ENCODE measurements at regions not wholly inside any gene's neighbourhood (a gene's known extent, or its start where the extent isn't known, plus 50 kb on each side); places are given as distances from the start of the nearest gene placed in this dataset.
"Not testable (repeated sequence)": the region's sequence is repeated elsewhere in the genome, so short reads cannot be mapped to it uniquely, and the experiment has no call there.

DNA sequence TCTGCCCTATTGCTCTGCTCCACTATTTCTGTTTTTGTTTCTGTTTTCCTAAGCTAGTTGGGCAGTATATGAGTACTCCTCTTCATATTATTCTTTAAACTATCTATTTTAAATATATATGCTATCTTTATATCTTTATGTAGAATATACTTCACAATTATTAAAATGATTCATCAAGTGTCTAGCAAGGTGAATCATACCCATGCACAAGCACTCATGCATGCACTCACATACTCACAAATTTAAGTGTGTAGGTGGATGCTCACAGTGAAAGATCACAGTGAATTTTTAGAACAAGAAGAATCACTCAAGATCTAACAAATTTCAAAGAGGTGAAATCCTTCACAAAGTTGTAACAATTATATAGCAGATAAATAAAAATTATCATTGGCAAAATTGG lies 435.6 kb upstream of the SLITRK5 start:
- FAIRE-seq = no peak

DNA sequence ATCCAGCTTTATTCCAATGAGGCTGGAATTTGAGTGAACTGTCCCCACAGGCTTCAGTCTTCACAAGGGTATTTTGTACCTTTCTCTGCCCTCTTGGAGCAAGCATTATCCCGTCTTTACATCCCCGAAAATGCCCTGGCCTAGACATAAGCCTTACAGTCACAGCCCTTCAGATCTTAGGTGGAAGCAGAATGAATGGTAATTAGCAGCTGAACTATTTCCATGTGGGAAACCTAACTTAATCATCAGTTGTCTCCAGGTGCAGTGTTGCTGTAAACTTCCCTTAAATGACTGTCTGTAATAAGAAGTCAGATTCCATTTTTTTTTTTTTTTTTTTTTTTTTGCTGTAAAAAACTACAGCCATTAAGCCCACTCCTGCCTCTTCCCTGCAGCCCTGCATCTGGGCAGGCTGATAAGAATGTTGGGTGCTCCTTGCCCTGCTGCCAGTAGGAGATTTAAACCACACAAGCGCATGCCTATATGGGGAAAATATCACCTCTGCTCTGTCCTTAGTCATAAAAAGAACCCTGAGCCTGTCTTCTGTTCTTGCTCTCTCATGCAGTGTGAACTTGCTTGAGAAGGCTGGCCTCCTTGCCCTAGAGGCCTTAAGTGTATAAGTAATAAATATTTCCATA lies 426.8 kb upstream of the SLITRK5 start:
- FAIRE-seq = no peak

DNA sequence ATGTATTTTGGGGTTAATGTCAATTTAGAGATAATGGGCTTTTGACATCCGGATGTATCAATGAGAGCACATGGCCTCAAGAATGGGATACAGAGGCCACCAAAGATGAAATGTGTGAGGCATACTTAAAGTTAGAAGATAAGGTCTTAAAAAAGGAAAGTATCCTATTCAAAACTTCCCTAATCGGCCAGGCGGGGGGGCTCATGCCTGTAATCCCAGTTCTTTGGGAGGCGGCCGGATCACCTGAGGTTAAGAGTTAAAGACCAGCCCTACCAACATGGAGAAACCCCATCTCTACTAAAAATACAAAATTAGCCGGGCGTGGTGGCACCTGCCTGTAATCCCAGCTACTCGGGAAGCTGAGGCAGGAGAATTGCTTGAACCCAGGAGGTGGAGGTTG lies 421.3 kb upstream of the SLITRK5 start:
- FAIRE-seq = not testable (repeated sequence)

DNA sequence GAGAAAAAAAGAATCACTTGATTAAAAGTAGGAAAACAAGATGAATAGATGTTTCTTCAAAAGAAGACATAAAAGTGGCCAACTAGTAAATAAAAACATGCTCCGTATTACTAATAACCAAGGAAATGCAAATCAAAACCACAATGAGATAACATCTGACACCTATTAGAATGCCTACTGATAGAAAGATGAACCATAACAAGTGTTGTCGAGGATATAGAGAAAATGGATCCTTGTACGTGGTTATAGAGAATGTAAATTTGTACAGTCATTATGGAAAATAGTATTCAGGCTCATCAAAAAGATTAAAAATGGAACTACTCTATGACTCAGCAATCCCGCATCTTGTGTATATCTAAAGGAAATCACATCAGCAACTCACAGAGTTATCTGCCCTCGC lies 415.8 kb upstream of the SLITRK5 start:
- no peak for FAIRE-seq

DNA sequence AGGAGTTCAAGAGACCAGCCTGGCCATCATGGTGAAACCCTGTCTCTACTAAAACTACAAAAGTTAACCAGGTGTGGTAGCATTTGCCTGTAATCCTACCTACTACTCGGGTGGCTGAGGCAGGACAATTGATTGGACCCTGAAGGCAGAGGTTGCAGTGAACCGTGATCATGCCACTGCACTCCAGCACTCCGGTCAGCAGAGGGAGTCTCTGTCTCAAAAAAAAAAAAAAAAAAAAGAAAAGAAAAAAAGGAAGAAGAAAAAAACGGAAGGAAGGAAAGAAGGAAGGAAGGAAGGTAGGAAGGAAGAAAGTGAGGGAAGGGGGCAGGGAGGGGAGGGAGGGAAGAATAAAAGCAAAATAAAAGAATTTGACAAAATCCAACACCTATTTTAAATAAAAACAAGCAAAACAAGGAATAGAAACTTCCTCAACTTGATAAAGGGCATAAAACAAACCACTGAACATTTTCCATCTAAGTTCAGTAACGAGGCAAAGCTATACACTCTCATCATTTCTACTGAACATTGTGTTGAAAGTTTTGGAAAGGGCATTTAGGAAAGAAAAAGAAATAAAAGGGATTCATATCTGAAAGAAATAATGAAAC lies 411.6 kb upstream of the SLITRK5 start:
- no peak for FAIRE-seq

DNA sequence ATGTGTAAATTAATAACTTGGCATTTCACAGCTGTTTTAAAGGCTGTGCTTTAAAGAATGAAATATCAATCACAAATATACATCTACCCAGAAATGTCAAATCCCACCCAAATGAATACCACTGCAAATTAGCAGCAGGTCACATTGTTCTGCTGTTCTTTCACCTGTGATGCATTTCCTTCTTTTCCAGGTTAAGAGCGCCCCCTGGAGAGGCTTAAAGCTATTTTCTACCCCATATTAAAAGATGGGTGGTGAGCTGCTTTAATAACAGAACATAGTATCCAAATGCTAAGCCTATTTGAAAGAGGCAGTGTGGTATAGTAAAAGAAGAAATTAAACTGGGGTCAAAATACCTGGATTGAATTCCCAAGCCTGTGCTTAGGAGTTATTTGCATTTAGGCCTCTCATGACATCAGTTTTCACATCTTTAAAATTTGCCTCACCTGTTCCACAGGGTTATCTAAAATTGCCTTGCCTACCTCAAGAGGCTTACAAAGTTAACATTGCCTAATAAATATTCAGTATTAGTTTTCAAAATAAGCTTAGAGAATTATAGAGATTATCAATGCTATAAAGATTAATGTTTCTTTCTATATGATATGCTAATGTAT lies 396.9 kb upstream of the SLITRK5 start:
- no peak for FAIRE-seq

DNA sequence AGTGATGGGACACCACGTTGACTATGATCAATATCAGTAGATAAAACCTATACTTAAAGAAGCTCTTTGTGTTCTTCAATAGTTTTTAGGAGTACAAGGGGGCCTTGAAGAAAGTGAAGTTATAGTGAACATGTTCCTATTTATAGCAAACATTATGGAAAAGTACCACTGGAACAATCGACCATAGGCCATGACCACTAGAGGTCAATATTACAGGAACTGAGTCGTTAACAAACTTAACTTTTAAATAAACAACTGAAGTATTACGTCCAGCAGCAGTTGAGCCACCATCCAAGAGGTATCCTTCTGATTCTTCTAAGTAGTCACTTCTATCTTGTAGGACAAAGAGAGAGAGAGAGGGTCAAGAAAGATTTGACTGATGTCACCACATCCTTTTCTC lies 391.0 kb upstream of the SLITRK5 start:
- no peak for FAIRE-seq

DNA sequence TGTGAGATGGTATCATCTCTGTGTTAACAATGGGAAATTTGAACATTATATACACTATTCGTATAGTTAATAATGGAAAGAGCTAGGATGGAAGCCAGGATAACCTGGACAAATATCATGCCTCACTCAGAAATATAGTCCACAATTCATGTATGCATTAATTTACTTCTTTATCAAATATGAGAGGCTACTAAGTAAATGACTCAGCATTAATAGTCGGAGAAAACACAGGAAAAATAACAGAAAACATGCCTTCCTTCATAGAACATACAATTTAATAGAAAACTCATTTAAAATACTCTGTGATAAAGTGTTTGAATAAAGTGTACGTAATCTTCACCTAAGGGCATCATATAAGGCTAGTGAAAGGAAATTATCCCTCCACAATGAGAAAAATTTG lies 383.4 kb upstream of the SLITRK5 start:
- no peak for FAIRE-seq

DNA sequence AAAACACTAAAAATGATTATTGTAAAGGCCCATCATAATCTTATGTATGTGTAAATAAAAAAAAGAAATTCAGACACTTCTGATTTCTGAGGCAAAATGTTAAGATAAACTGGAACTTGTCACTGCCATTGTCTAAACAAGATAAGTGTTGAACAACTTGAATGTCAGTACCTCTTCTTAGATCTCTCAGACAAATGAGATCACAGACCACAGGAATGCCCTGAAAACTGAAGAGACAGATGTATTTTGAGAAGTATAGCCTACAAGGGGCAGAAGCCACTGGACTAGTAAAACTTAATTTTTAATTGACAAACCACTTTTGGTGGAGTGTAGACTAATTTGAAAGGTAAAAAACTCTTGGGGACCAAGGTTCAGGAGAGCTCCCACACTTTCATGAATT lies 375.5 kb upstream of the SLITRK5 start:
- no peak for FAIRE-seq

DNA sequence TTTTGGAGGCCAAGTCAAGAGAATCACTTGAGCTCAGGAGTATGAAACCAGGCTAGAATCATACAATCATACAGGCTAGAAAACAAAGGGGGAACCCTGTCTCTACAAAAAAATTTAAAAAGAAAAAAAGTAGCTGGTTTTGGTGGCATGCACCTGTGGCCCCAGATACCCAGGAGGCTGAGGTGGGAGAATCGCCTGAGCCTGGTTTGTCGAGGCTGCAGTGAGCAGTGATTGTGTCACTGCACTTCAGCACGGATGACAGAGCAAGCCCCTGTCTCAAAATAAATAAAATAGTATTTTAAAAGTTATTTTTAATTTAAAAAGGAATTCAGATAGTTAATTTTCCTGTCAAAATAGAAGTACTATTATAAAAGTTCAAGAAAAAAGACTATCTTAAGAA lies 369.1 kb upstream of the SLITRK5 start:
- no peak for FAIRE-seq

DNA sequence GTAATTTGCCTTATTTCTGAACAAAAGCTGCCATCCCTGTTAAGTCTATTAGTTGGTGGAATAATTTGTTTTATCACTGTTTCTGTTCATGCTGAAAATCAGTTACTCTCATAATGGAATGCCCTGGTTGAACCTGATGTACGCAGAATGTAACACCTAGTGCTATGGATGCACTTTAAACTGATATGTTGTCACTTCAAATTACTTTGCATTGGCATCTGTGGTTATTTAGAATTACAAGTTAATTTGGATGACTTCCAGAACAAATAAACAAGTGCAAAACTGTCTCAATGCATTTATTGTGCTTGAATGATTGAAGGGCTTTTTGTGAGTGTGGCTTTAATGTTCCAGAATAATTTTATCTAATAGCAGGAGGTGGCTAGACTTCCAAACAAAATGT lies 368.2 kb upstream of the SLITRK5 start:
- FAIRE-seq = no peak

DNA sequence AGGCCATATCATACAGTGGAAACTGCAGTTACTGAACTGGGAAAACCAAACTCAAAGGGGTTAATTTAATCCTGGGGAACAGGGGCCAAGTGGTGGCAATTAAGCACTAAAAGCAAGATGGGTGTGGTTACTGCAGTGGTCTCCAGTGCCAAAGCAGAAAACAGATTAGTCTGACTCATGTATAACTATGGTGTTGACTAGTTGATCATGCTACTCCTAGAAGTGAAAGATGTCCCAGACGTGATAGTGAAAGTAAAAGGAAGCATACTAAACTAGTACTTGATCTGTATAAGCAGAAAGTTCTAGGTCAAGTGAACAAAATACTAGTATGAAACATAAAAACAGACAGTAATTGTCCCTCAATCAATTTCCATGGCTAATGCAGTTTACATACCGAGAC lies 360.0 kb upstream of the SLITRK5 start:
- no peak for FAIRE-seq

DNA sequence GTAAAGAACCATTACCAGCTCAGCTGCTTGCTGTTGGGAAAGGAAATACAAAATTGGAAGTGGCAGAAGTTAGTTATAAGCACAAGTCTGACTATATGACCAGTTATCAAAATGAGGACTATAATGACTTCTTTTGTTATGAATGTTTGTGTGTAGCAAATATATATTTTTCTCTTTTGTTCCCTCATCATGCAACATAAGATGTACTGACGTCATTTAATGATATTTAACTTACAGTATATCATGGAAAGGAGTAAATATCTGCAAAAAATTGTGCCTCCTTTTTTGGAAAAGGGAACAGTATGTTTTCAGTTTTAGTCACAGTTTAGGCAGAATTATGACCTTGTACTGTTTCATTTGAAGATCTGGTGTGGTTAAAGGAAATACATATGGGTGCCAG lies 356.3 kb upstream of the SLITRK5 start:
- no peak for FAIRE-seq

DNA sequence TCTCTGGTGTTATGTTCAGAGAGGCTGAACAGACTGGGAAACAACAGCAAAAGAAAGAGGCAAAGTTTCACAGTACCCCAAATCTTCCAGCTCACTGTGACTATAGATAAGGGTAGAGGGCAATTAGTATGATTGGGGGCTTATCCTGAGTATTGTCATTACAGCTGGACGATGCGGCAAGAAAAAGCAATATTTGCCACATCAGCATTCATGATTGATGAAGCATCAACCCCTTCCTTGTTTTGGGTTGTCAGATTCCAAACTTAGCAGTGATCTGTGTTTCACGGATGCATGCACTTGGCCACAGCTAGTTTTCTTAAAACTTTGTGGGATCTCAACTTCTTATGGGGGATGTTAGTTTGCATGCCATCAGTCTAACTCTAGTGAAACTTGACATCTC lies 348.8 kb upstream of the SLITRK5 start:
- no peak for FAIRE-seq

DNA sequence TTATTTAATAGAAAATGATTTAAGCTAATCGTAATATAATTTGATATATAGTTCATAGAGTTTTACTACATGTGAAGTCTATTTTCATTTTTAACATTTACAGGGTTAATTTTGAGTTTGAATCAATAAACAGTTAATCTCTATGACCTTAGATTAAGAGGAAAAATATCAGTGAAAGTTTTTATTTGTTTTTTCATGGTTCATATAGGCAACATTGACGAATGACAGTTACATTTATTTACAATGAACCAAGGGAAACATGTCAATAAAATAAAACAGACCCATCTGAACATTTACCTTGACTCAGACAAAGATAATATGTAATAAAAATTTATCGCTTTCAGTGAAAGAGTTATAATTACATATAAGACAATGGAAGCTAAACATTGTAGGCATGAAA lies 346.6 kb upstream of the SLITRK5 start:
- no peak for FAIRE-seq

DNA sequence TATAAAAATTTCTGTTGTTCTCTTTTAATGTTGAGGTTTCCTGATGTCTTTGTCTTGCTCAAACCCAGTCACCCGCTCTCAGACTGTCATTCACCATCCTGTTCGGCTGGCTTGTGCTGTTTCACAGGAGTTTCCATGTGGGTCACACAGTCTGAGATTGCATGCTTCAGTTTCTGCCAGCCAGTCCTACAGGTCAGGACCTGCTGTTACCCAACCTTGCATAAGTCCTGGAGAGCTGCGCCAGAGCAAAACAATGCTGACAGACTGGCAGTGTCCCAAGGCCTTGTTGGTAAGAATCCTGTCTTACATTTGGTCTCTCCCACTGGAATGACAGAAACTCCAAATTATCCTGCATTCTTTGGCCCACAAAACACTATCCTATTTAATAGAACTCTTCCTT lies 340.0 kb upstream of the SLITRK5 start:
- FAIRE-seq = no peak

DNA sequence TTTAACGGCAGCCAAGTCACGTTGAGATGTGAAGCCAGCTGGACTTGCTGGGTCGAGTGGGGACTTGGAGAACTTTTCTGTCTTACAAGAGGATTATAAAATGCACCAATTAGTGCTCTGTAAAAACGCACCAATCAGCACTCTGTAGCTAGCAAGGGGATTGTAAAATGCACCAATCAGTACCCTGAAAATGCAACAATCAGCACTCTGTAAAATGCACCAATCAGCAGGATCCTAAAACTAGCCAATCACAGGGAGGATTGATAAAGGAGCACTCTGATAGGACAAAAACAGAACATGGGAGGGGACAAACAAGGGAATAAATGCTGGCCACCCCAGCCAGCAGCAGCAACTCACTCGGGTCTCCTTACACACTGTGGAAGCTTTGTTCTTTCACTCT lies 337.6 kb upstream of the SLITRK5 start:
- no peak for FAIRE-seq

DNA sequence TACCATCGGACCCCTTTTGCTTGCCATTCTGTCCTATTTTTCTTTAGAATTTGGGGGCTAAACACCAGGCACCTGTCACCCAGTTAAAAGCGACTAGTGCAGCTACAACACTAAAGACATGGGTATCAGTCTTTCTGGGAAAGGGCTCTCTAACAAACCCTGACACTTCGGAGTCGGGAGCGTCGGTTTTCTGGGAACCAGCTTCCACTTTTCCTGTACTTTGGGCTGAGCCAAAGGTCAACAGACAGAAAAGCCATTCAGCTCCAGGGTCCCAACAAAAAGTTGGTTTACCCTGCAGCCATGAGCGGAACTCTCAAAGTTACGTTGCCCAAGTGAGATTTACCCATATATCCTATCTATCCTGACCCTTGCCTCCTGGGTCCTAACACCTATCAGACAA lies 337.0 kb upstream of the SLITRK5 start:
- FAIRE-seq = no peak

DNA sequence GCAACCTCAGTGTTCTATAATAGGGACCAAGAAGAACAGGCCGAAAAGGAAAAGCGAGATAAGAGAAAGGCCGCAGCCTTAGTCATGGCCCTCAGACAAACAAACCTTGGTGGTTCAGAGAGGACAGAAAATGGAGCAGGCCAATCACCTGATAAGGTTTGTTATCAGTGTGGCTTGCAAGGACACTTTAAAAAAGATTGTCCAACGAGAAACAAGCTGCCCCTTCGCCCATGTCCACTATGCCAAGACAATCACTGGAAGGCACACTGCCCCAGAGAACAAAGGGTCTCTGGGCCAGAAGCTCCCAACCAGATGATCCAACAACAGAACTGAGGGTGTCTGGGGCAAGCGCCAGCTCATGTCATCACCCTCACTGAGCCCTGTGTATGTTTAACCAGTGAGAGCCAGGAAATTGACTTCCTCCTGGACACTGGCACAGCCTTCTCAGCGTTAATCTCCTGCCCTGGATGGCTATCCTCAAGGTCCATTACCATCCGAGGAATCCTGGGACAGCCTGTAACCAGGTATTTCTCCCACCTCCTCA lies 334.8 kb upstream of the SLITRK5 start:
- not testable (repeated sequence) for FAIRE-seq

DNA sequence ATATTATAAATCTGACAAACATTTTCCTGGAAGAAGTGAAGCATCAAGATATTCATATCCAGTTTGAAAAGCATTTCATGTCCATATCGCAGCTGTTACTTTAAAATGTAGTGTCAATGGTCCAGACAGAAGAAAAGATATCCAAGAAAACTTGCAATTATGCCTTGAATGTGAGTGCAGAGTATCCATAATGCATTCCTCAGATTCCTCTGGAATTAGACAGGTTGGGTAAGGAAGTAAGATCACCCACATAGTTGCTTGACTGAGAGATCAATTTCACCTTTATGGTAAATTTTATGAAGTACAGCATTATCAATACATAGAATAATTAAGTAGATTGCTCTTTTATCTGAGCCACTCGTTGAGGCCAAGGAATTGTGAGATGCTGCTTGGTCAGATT lies 327.0 kb upstream of the SLITRK5 start:
- no peak for FAIRE-seq

DNA sequence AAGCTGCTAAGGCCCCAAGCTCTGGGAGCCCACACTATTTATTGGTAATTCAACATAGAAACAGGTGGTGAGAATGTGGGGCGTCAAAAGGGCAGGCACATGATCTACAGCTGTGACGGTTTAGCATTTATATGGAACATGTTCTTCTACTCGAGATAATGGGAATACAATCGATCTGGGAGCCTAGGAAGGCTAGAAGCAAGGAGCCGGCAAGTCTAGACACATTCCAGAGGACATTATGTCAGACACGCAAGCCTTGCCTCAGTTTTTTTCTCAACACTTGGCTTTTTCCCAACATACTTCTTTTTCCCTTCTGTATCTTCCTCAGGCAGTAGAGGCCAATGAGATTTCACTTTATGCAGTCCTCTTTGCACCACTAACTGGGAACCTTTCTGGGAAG lies 315.7 kb upstream of the SLITRK5 start:
- FAIRE-seq = no peak

DNA sequence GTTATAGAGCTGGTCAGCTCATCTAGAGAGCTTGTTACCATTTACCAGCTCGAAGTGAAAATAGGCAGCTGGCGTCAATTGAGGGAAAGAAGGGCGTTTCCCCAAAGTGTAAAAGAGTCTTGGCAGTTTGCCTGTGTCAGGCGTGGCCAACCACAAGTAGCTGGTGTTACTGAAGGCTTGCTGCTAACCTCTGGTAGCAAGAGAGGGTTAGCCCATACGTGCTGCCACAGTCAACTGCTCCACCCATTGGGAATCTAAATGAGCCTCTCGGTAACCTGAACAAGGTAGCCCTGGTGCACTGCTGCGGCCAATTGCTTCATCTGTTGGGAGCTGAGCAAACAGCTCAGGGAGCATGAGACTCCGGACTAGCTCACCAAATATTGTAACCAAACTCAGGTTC lies 314.9 kb upstream of the SLITRK5 start:
- FAIRE-seq = no peak

DNA sequence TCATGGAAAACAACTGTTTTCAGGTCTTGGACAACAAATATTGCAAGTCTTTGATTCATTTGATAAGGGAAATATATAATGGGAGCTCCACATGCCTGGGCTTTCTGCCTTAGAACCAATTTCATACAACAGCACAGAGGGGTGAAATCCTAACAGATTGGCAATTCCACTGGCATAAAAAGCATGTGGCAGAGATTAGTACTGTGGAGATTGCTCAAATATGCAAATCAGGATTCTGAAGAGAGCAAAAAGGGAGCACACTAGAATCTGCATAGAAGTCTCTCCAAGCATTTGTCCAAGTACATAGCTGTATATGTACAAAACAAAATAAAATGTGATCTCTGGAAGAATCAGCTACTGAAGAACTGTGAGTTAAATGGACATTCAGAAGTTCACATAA lies 312.9 kb upstream of the SLITRK5 start:
- FAIRE-seq = no peak

DNA sequence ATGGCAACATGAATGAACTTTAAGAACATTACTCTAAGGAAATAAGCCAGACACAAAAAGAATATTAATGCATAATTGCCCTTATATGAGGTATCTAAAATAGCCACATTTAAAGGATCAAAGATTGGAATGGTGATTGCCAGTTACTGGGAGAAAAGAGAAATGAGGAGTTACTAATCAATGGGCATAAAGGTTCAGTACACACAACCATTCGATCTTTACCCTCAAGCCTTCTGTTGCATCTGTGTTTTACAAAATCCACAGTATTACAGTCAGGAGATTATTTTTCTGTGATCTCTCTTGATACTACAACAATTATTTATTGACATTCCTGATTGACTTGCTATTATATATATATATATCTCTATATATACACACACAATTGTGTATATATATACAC lies 310.0 kb upstream of the SLITRK5 start:
- FAIRE-seq = no peak

DNA sequence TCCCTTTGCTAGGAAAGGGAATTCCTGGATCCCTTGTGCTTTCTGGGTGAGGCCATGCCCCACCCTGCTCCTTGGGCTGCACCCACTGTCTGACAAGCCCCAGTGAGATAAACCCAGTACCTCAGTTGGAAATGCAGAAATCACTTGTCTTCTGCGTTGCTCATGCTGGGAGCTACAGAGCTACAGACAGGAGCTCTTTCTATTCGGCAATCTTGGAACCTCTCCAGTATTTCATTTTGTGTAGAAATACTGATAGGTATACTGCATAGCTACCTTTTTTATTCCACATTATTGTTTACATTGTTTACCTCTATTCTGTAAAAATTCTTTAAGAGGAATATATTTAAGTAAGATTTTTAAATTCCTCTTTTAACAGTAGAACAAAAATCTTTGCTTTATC lies 302.5 kb upstream of the SLITRK5 start:
- FAIRE-seq = no peak
